GM21529 (cell line): ENCODE measurements at regions not wholly inside any gene's neighbourhood (a gene's known extent, or its start where the extent isn't known, plus 50 kb on each side); places are given as distances from the start of the nearest gene placed in this dataset.

Source experiments
- ATAC-seq: cut with Tn5 transposase; IDR thresholded peaks from one replicate; pipeline ENCODE4 v1.9.1; 2021; ENCODE audit not compliant: unreplicated experiment

DNA sequence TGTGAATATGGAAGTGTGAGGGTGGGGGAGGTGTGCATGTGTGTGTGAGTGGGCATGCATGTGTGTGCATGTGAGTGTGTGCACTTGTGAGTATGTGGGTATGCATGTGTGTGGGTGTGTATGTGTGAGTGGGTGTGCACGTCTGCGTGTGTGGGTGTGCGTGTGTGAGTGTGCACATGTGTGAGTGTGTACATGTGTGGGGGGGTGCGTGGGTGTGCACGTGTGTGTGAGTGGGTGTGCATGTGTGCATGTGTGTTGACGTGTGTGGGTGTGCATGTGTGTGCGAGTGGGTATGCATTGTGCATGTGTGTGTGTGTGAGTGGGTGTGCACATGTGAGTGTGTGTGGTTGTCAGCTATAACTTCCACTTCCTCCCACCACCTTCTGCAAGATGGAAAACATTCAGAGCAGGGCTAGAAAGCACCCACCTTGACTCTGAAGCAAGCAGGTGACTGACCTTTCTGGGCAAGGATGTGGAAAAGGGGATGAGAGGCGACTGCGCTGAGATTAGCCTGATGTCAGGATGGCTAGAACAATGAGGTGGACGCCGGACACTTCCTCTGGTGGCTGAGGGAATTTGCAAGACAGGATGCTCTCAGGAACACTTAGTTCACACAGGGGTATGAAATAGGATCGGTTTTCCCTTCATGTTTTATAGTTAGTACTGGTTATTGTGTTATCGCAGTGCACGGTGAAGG is 103.6 kb downstream of the ACKR3 start:
- ATAC-seq, result no peak

DNA sequence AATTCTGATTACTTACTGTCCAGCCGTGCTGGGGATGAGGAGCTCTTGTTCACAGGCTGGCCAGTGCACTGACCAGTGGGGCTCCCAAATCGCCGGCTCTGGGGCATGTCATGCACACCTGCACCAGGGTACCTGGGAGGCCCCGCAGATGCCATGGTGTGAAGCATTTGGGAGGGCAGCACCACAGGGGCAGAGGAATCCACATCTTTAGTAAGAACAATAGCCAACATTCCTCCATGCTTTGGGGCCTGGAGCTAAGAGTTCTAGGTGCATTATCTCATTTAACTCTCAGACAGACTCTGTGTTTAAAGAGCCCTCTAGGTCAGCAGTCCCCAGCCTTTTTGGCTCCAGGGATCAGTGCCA is 104.2 kb downstream of the ACKR3 start:
- no peak for ATAC-seq

DNA sequence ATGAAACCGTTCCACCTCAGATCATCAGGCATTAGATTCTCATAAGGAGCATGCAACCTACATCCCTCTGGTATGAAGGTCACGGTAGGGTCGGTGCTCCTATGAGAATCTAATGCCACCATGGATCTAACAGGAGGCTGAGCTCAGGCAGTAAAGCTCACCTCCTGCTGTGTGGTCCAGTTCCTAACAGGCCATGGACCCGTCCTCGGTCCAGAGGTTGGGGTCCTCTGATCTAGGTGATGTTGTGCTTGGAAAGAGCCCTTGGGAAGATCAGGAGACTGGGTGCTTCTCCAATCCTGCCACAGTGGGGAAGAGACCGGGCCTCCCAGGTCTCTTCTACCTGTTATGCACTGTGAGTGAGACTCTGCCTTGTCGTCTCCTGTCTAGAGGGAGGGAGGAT is 104.6 kb downstream of the ACKR3 start:
- ATAC-seq, result no peak

DNA sequence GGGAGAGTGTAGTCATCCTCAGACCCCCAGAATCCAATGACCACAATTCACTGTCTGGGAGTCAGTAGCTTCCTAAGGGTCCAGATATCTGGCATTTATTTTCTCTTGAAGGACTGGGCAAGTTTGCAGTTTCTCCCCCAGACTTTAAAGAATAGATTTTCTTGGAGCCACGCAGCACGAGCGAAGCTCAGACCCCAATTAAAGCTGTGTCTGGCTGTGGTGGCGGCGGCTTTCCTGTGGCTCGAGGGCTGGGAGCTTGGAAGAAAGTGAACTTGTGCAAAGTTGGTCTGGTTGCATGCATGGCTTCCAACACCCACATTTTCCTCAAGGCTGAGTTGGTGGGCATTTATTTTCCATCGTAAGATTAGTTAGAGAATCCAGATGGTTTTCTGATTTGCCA is 105.0 kb downstream of the ACKR3 start:
- no peak for ATAC-seq

DNA sequence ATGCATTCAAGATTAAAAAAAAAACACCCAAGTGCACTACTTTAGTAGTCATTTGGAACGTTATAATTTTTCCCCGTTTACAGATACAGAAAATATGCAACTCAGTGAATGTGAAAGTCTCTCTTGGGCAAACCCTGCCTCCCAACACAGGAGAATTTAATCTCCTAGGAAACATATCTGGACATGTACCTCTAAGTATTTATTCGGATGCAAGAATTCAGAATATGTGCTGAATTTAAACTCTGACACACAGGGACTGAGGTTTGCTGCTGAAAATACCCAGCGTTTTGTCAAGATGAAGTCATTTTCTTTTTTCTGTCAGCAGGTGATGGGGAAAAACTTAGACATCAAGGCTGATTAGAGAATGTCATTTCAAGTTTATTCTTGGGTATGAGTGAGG is 105.4 kb downstream of the ACKR3 start:
- no peak for ATAC-seq

DNA sequence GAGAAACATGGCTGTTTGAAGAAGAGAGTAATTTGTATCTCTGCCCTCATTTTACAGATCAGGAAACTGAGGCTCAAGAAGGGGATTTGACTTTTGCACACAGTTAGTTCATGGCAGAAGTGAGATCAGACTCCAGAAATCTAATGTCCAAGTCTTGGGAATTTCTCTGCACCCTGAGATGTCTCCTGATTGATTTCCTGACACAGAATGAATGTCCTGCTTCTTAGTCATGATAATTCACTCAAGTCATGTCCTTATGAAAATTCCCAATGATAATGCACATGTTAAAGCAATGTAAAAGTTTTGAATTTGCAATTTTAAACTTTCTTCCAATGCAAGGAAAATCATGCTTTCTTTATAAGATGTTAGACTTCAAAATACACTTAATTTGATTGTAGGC is 105.9 kb downstream of the ACKR3 start:
- no peak for ATAC-seq

DNA sequence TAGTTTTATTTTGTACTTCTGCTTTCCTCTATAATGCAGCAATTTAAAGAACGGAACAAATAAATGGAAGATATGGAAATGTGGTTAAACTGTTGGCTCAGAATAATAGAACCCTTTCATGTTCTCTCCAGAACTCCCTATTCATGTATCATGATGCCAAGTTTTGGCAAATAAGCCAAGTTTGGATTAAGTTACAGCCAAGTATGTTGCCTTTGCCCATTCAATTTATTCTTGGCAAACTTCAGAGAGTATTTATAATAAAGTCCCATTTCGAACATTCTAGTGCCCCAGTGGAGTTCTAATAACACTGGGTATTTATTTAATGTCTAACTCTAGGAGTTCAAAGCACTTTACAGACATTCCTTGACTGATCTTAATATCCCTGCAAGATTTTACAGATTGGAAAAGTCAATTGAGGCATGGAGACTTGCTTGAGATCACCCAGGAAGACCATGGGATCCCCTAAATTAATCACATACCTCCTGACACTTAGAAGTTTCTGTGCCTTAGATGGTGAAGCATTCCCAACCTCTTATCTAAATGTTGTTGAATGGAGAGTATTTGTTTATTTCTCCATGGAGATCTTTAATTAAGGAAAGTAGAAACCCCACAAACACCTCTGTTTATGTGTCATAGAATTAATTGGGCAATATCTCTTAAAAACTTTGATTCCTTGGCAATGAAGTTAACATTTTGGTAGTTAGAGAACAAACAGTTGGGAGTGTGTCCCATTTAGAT is 106.7 kb downstream of the ACKR3 start:
- ATAC-seq, result no peak

DNA sequence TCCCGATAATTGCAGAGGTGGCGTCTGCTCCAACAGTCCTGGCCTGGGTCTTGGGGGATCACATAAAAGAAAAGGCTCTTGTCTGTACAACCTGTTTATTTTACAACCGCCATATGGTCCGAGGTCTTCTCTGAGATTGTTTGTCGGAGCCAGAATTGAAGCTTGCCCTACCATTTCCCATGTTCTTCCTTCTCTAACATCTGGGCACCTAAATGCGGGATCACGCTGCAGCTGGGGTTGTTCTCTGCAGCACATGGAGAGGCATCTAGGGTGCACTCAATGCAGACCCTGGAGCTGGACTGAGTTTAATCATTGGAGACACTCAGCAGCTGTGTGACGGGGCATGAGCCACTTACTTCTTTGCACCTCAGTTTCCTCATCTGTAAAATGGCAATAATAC is 107.7 kb downstream of the ACKR3 start:
- ATAC-seq, result no peak

DNA sequence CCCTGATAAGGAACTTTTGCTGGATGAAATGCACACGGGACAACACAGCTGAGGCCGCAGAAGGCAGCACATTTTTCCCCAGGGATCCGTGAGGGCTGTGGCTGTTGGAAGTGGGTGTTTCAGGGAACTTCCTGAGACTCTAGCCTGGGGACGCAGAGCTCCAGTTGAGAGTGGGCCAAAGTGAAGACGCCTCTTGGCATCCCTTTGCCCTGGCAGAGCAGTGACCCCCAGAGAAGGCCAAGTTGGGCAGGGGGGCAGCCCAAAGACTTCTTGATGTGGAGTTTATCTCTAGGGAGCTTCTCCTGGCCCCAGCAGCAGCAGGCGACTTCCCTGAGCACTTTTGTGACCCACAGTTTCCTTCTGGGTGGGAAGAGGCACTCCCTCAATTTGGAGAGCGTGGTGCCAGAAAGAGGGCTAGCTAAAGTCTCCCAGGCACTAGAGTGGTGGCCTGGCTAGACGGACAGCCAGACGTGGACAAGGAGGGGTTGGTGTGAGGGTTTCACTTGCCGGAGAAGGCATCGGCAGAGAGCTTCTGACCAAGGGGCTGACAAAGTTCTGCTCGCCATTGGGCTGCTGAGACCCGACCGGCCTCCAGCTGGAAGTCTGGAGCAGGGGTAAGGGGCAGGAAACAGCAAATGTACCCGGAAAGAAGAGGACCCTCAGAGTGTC is 108.8 kb downstream of the ACKR3 start:
- ATAC-seq, result no peak

DNA sequence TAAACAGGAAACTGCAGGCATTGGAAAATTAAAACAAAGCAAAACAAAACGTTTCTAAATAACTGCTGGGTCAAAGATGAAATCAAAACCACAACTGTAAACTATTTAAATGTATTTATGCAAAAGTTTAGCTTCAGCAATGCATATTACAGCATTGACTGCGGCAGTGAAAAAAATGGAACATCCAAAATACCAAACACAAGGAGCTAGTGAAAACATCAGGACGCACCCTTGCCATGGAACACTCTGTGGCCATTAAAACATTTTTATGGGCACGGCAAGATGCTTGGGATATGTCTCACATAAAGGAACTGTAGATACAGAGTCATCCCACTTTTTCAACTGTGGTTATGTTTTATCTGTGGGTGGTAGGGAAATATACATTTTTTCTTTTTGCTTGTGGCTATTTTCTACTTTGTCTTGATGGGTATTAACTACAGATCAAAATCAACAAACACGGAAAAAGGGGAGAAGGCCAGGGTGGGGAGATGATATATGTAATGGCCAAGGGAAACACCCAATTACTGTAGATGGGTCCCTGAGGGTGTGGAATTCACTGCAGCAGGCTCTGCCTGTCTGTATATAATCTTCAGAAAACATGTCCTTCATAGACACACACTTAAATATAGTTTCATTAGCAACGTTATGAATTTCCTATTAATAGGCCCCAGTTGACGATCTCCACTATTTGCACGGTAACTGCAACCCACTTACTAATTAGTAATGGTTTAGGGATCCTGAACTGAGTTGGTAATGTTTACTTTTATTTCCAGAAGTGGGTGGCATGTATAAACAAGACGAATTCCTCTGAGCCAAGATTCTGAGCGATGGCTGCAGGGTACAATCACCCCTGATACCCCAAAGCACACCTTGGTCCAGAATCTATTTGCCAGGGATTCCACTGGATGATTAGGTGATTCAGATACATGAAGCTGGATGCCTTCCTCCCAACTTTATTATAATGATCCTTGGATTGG is 110.5 kb downstream of the ACKR3 start:
- no peak for ATAC-seq

DNA sequence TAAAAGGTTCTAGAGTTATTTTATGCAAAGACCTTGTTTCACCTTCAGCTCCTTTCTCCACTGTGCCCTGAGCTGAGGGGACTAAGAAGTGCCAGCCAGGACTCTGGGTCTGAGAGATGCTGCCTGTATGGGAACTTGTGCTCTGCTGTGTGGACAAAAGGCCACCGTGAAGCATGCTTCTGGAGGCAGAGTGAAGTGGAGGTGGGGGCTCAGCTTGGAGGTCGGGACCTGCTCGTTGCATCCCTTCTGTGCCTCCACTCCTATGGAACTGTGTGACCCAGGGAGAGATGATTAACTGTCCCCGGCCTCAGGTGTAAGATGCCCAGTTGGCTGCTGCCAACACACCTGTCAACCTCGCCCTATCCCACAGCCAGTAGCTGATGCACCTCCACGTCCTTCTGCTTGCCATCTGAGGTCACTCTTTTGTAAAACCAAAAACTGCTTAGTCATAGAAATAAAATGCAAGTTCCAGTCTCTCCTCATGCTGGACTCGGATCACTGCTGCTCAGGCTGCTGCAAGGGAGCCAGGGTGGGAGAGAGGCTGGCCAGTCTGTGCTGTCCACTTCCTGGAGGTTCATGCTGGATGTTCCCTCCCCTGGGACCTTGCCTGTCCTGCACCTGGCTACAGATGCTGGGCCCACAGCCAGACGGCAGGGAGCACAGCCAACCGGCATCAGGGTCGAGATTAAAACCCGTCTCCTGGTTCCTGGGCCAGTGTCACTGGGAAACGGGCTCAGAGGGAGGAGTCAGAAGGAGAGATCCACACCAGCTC is 113.2 kb downstream of the ACKR3 start:
- no peak for ATAC-seq

DNA sequence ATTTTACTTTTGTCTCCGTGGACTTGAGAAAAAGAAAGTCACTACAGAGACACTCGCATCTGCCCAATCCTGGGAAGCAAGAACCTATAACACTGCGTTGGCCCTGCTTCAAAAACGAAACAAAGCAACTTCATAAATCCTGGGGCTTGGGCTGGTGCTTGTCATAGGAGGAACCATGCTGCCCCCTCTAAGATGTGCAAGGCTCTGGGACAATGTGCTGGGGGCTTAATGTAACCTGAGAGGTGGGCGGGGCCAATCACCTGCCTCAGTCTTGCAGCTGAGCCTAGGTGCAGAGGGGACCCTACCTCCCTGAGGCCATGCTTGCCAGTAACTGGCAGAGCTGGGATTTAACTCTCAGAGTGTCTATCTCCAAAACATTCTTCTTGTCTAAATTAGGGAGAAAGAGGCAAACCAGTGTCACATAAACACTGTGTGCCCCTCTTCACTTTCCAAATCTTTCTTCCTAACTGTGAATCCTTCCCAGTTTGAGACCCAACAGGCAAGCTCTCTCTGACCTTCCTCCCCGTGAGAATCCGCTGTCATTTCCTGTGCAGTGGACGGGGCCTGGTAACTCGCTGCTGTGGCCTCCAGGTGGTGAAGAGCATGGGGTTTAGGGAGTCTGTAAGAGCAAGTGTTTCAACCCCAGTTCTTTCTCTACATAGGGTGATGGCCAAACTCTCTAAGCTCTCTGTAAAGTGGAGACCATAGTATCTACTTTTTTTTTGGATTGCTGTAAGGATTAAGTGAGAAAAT is 115.1 kb downstream of the ACKR3 start:
- no peak for ATAC-seq

DNA sequence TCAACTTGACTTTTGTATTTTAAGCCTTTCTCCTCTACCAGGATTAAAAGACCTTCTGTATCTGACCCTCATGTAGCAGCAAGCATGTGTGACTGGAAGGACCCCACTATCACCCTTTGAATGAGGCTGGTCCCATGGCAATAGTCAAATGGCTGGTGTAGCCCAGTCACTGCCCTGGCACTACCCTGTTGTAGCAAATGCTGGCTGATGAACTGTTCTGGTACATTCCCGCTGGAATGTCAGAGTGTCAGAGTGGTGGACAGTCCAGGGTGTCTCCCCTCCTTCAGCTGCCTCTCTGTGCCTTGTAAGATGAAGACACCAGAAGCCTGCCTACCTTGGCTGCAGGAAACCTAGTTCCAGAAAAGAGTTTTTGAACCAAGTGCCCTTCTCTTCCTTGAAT is 115.7 kb downstream of the ACKR3 start:
- no peak for ATAC-seq

DNA sequence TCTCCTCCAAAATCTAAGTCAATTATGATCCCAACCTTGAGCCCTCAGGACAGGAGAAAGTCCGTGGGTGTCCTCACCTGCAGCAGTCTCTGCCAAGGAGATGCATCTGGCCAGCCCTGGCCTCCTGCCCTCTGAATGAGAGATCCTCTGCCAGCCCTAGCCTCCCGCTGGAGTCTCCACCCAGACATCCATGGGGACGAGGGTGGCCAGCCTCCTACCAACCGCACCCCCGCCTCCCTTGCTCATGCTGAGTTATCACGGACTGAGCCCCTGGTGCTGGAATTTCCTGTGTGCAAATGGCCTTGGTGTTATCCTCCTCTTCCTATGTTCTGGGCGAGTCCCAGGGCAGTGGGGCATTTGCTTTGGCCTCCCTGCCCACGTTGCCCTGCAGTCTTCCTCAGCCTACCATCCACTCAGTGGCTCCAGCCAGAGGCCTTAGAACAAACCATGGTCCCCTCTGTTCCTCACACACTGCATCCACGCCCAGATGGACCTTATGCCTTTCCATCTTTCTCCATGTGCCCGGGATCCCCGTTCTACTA is 116.4 kb downstream of the ACKR3 start:
- no peak for ATAC-seq

DNA sequence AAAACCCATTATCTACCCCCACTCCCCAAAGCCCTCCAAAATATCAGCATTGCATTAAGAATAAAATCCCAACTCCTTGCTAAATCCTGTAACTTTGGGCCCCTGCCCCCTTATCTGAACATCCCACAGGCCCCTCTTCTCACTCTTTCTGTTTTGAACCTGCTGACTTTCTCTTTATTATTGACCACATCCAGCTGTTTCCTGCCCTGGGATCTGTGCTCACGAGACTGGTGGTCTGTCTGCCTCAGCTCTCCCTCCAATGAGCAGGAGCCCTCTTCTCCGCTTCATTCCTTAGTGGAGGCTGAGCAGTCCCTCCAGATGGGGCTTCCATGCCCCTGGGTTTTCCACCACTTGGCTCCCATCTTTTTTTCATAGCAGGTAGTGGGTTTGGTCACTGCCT is 116.9 kb downstream of the ACKR3 start:
- no peak for ATAC-seq

DNA sequence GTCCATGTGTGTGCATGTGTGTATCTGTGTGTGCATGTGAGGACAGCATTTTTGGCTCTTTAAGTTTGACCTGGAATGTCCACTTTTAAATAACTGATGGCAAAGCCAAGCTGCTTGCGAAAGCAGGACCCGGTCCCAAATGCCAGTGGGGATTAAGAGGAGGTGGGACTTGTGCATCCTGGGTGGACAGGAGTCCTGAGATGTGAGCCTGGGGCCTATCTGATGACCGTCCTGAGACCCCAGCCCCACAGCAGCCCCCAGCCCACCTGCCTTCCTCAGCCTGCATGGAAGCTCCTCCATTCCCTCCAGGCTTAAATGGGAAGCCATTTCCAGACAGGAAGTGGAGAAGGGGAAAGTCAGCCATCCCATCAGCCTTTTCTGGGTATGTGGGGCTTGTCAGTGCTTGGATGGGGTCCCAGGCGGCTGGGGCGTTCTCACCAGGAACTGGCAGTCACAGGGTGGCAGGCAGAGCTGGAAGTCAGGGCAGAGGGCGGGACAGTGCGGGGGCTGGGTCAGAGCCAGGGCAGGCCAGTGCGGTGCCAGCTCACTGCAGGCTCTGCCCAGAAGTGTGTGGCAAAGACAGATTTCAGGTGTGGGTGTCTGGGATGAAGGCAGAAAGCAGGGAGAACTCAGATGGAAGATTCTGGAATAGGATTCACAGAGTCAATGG is 117.8 kb downstream of the ACKR3 start:
- no peak for ATAC-seq

DNA sequence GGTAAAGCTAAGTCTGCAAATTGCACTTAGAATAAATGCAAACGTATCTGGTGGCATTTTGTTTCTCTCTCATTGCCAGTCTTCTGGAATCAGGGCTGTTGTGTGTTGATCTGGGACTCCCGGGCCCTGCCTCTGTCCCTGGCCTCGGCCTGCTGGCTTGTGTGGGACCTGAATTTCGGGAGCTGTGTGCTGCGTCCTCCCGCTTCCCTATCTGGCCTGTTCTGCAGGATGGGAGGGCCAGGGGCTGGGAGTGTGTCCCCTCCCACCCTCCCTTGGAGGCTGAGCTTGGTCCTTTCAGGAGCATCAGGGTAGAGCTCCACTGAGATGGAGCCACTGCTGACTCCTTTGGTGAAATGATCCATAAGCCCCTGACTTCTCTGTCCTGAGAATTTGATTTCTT is 118.5 kb downstream of the ACKR3 start:
- no peak for ATAC-seq

DNA sequence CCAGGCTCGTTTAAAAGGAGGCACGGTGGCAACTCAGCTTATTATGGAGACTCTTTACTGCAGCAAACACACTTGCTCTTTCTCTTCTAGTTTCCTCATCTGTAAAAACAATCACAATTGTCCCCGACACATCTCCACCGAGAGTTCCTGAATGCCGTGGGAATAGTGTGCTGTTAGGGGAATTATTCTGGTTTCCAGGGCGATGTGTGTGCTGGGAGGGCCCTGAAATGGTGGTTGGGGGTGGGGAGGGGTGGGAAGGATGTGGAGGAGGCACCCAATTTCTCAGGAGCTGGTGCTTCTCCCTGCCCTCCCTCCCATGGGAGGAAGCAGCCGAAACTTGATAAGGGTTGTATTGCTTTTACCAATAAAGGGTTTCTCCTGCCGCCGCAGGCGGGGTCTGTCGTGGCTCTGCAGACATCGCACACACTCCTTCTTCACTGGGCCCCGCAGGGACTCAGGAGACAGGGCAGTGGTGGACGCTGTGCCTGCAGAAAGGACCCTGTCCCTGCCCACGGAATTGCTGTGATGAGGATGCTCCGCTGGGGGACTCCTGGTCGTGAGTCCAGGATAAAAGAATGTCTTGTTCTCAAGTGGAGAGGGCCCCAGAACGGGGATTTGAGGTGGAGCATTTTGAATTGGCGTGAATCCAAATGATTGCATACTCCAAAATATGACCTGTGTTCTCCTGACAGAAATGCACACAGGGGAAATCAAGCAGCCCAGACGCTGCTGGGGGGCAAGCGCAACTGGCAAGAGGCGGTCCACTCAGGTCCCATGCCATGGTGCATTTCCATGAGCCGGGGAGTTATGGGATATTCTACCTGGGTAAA is 119.2 kb downstream of the ACKR3 start:
- no peak for ATAC-seq
